CD14-positive monocyte (primary cell): ENCODE measurements at regions not wholly inside any gene's neighbourhood (a gene's known extent, or its start where the extent isn't known, plus 50 kb on each side); places are given as distances from the start of the nearest gene placed in this dataset.

Experiments
- DNase-seq, 3 donors: peaks; one replicate each; pipeline ENCODE4 v3.0.0-alpha.2; 2011 to 2022
- H2AFZ ChIP-seq: 2 replicates; pipeline ENCODE4 v1.6.0; 2012; ENCODE audit warnings: mild to moderate bottlenecking, low read depth, low read length, inconsistent platforms; ENCODE audit not compliant: insufficient read depth, poor library complexity, severe bottlenecking
- H3K27ac ChIP-seq, 2 donors: 1 replicate in 1 of 2; 2 replicates in 1 of 2; pipeline ENCODE4 v1.5.1; 2012 to 2013; ENCODE audit warnings: low read length in 2 of 2, control low read depth in 1 of 2, inconsistent platforms in 1 of 2, low read depth in 1 of 2, mild to moderate bottlenecking in 1 of 2
- H3K27me3 ChIP-seq, 2 donors: one replicate each; pipeline versions ENCODE4 v1.6.0 to v1.6.1; 2011 to 2013; ENCODE audit warnings: low read length in 2 of 2; ENCODE audit not compliant: control insufficient read depth in 2 of 2, insufficient read depth in 2 of 2
- H3K36me3 ChIP-seq, 2 donors: replicated peaks in 1 of 2; 1 replicate in 1 of 2; 2 replicates in 1 of 2; pipeline versions ENCODE4 v1.5.1 to v1.6.1; 2012 to 2013; ENCODE audit warnings: low read length in 2 of 2, control low read depth in 1 of 2, inconsistent platforms in 1 of 2, mild to moderate bottlenecking in 1 of 2; ENCODE audit not compliant: insufficient read depth in 2 of 2, control insufficient read depth in 1 of 2
- H3K4me1 ChIP-seq, 2 donors: 1 replicate in 1 of 2; 2 replicates in 1 of 2; pipeline versions ENCODE4 v1.5.1 to v1.6.1; 2012 to 2013; ENCODE audit warnings: low read length in 2 of 2, control low read depth in 1 of 2, inconsistent platforms in 1 of 2, mild to moderate bottlenecking in 1 of 2, moderate library complexity in 1 of 2; ENCODE audit not compliant: insufficient read depth in 2 of 2, control insufficient read depth in 1 of 2
- H3K4me2 ChIP-seq: replicated peaks from 2 replicates; pipeline ENCODE3; 2012; ENCODE audit warnings: low read length, moderate library complexity, mild to moderate bottlenecking; ENCODE audit not compliant: poor library complexity, severe bottlenecking; ENCODE audit errors: extremely low read depth
- H3K4me3 ChIP-seq, 3 experiments: fragments of 200-600 bp in 1 of 3; sonication (generic) in 1 of 3; replicated peaks in 1 of 3; 1 replicate in 2 of 3; 2 replicates in 1 of 3; pipeline ENCODE4 v1.5.1; 2011 to 2013; ENCODE audit warnings: low read length in 3 of 3, mild to moderate bottlenecking in 3 of 3, control low read depth in 2 of 3, low read depth in 2 of 3, inconsistent platforms in 1 of 3, moderate library complexity in 1 of 3
- H3K79me2 ChIP-seq: 2 replicates; pipeline ENCODE4 v1.6.0; 2012; ENCODE audit warnings: mild to moderate bottlenecking, control low read depth, inconsistent platforms, low read length, moderate library complexity; ENCODE audit not compliant: insufficient read depth
- H3K9ac ChIP-seq: 2 replicates; pipeline ENCODE4 v1.6.0; 2017; ENCODE audit warnings: low read length, mild to moderate bottlenecking; ENCODE audit not compliant: insufficient read depth, poor library complexity, severe bottlenecking
- H3K9me3 ChIP-seq, 2 donors: replicated peaks in 1 of 2; 1 replicate in 1 of 2; 2 replicates in 1 of 2; pipeline versions ENCODE4 v1.5.1 to v1.6.1; 2012 to 2013; ENCODE audit warnings: low read length in 2 of 2, control low read depth in 1 of 2; ENCODE audit not compliant: control insufficient read depth in 1 of 2, insufficient read depth in 1 of 2
- H4K20me1 ChIP-seq: 2 replicates; pipeline ENCODE4 v1.6.0; 2012; ENCODE audit warnings: mild to moderate bottlenecking, low read length, control low read depth, moderate library complexity; ENCODE audit not compliant: insufficient read depth
- H3K27ac Mint-ChIP-seq, 7 donors: one replicate each; pipeline ENCODE4 v1.8.0; 2020; ENCODE audit warnings: mild to moderate bottlenecking in 7 of 7, mixed read lengths in 7 of 7, moderate library complexity in 6 of 7, inconsistent platforms in 2 of 7
- H3K27me3 Mint-ChIP-seq, 3 donors: one replicate each; pipeline ENCODE4 v1.8.0; 2021 to 2022; ENCODE audit warnings: low read depth in 3 of 3, mild to moderate bottlenecking in 3 of 3, mixed read lengths in 3 of 3, moderate library complexity in 3 of 3, inconsistent platforms in 1 of 3
- H3K36me3 Mint-ChIP-seq, 2 donors: one replicate each; pipeline ENCODE4 v1.8.0; 2020; ENCODE audit warnings: mixed read lengths in 2 of 2, inconsistent platforms in 1 of 2, mild to moderate bottlenecking in 1 of 2
- H3K4me1 Mint-ChIP-seq: one replicate; pipeline ENCODE4 v1.8.0; 2020; ENCODE audit warnings: mild to moderate bottlenecking, mixed read lengths
- H3K4me3 Mint-ChIP-seq, 2 donors: one replicate each; pipeline ENCODE4 v1.8.0; 2020; ENCODE audit warnings: mild to moderate bottlenecking in 2 of 2, mixed read lengths in 2 of 2, moderate library complexity in 1 of 2
- H3K9me3 Mint-ChIP-seq, 7 donors: one replicate each; pipeline ENCODE4 v1.8.0; 2020 to 2022; ENCODE audit warnings: mixed read lengths in 7 of 7, mild to moderate bottlenecking in 6 of 7, moderate library complexity in 6 of 7, inconsistent platforms in 2 of 7
- CTCF ChIP-seq: fragments of 200-600 bp; IDR thresholded peaks from one replicate; pipeline ENCODE4 v1.8.0; 2022; ENCODE audit warnings: antibody characterized with exemption, mild to moderate bottlenecking
- WGBS: methylation state at CpG from one replicate; pipeline ENCODE4 v1.1.5; 2013; ENCODE audit warnings: missing lambda C conversion rate; ENCODE audit not compliant: insufficient coverage; 5-methylcytosine and 5-hydroxymethylcytosine counted together
- intact Hi-C, 2 donors: fragments of 100-400 bp; cut with micrococcal nuclease; formaldehyde crosslinking; loops; one replicate each; pipeline versions ENCODE4 v1.15.0 to v1.15.1; 2023

GRCh38 chr7:131720703-131721102, 164.3 kb upstream of the PODXL start:
- no peak overlapping the region for H3K27ac Mint-ChIP-seq
- intact Hi-C loops = no loop called here
- no peaks in the 10 kb centered on the region for H3K4me1 ChIP-seq
- H3K27me3 Mint-ChIP-seq = peaks cover 0 to 5% (median 4%) of the 10 kb centered on the region in 3 donors
- no peak overlapping the region for H3K4me3 Mint-ChIP-seq
- H3K4me1 Mint-ChIP-seq = no peaks in the 10 kb centered on the region
- WGBS = 43% methylated on average over 1 of the region's 2 CpGs
- no peak overlapping the region for H3K4me3 ChIP-seq
- no peaks in the 10 kb centered on the region for H3K9me3 ChIP-seq
- H2AFZ ChIP-seq = no peak overlapping the region
- H3K9me3 Mint-ChIP-seq = peaks cover 0 to 10% (median 1%) of the 10 kb centered on the region in 7 donors
- H3K36me3 Mint-ChIP-seq = no peaks in the 10 kb centered on the region
- no peak for DNase-seq
- TF ChIP-seq CTCF = no peak
- H3K79me2 ChIP-seq = no peaks in the 10 kb centered on the region
- H3K27me3 ChIP-seq = no peaks in the 10 kb centered on the region
- no peaks in the 10 kb centered on the region for H3K36me3 ChIP-seq
- H3K9ac ChIP-seq = no peak overlapping the region
- no peak overlapping the region for H3K4me2 ChIP-seq
- H4K20me1 ChIP-seq = no peaks in the 10 kb centered on the region
- H3K27ac ChIP-seq = no peak overlapping the region

GRCh38 chr7:131717181-131717580, 160.8 kb upstream of the PODXL start:
- no peaks in the 10 kb centered on the region for H3K27me3 ChIP-seq
- Mint-ChIP-seq H3K27ac (no peak overlapping the region), H3K4me3 (no peak overlapping the region), H3K27me3 (peaks cover 0 to 2% (median 0%) of the 10 kb centered on the region in 3 donors), H3K9me3 (peaks cover 0 to 10% (median 1%) of the 10 kb centered on the region in 7 donors), H3K4me1 (no peaks in the 10 kb centered on the region), H3K36me3 (no peaks in the 10 kb centered on the region)
- H3K4me2 ChIP-seq = no peak overlapping the region
- H3K9ac ChIP-seq = no peak overlapping the region
- H3K4me3 ChIP-seq = no peak overlapping the region
- H3K9me3 ChIP-seq = no peaks in the 10 kb centered on the region
- intact Hi-C loops = no loop called here
- H3K36me3 ChIP-seq = no peaks in the 10 kb centered on the region
- no peaks in the 10 kb centered on the region for H3K4me1 ChIP-seq
- H2AFZ ChIP-seq = no peak overlapping the region
- H4K20me1 ChIP-seq = no peaks in the 10 kb centered on the region
- no peak for DNase-seq
- no peak overlapping the region for H3K27ac ChIP-seq
- WGBS = 100% methylated on average over 2 of the region's 3 CpGs
- H3K79me2 ChIP-seq = no peaks in the 10 kb centered on the region
- no peak for TF ChIP-seq CTCF
